ENCODE measurements at regions not wholly inside any gene's neighbourhood (a gene's known extent, or its start where the extent isn't known, plus 50 kb on each side); places are given as distances from the start of the nearest gene placed in this dataset.

DNA sequence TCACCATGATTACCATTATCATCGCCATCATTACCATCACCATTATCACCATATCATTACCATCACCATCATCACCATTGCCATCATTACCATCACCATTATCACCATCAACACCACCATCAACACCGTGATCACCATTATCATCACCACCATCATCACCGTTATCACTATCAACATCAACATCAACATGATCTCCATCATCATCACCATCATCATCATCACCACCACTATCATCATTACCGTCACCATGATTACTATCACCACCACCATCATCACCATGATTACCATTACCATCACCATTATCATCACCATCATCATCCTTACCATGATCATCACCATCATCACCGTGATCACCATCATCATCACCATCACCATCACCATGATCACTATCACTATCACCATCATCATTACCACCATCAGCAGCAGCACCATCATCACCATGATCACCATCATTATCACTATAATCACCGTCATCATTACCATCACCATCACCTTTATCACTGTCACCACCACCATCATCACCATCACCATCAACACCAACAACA lies 753.7 kb downstream of the BRD1 start:
- TF ChIP-seq ZNF175 (tag by site-specific recombination; IDR thresholded peaks at IDR 0.05) (no peak), KLF16 (tag by site-specific recombination; IDR thresholded peaks at IDR 0.05) (no peak), YY1 (tag by site-specific recombination; IDR thresholded peaks at IDR 0.05) (no peak)
